A549 (cell line): ENCODE measurements at regions not wholly inside any gene's neighbourhood (a gene's known extent, or its start where the extent isn't known, plus 50 kb on each side); places are given as distances from the start of the nearest gene placed in this dataset.
"Not testable (repeated sequence)": the region's sequence is repeated elsewhere in the genome, so short reads cannot be mapped to it uniquely, and the experiment has no call there.

Source experiments
- ATAC-seq, 2 experiments: fragments of 200-7000 bp in 1 of 2; fragments of >200 bp in 1 of 2; cut with Nextera tagmentation in 1 of 2; cut with Tn5 transposase in 1 of 2; 3 replicates each; pipeline versions ENCODE4 v1.8.0 to v1.9.1; 2018 to 2020; ENCODE audit warnings: mild to moderate bottlenecking in 1 of 2, moderate library complexity in 1 of 2
- CTCF ChIA-PET: fragments of 300-600 bp; sonication (Branson Sonifier 250); formaldehyde crosslinking; extraction: SDS; loops from one replicate; lab custom pipeline; 2021; ENCODE audit warnings: antibody characterized with exemption, inconsistent platforms; lab: Yijun Ruan, JAX
- POLR2A ChIA-PET: fragments of 350-600 bp; formaldehyde crosslinking; extraction: SDS; loops from one replicate; lab custom pipeline; 2021; ENCODE audit warnings: antibody characterized with exemption, inconsistent platforms; lab: Yijun Ruan, JAX
- DNase-seq, 2 experiments: peaks; one replicate each; pipeline versions ENCODE4 v3.0.0 to v3.0.0-alpha.2; 2011 to 2016; ENCODE audit warnings: low read depth in 1 of 2, low spot score in 1 of 2
- FAIRE-seq: peaks from 2 replicates; lab custom pipeline; 2011; peaks lifted over from hg19 to GRCh38; lab: Jason Lieb, UNC
- H3K27ac ChIP-seq, 2 experiments: fragments of >200 bp; sonication (Bioruptor Twin); formaldehyde crosslinking; 3 replicates each; pipeline ENCODE4 v1.5.1; 2016 to 2017
- H3K4me1 ChIP-seq: fragments of >200 bp; sonication (Bioruptor Twin); formaldehyde crosslinking; 3 replicates; pipeline ENCODE4 v1.6.1; 2016
- H3K4me2 ChIP-seq: fragments of >200 bp; sonication (Bioruptor Twin); formaldehyde crosslinking; 3 replicates; pipeline ENCODE4 v1.6.1; 2016
- H3K4me3 ChIP-seq: fragments of >200 bp; sonication (Bioruptor Twin); formaldehyde crosslinking; 3 replicates; pipeline ENCODE4 v1.5.1; 2016
- H3K9me3 ChIP-seq: fragments of >200 bp; sonication (Bioruptor Twin); formaldehyde crosslinking; 3 replicates; pipeline ENCODE4 v1.6.1; 2016
- CHD2 ChIP-seq: fragments of 150-350 bp; IDR thresholded peaks from 2 replicates; pipeline ENCODE4 v1.6.1; 2014; ENCODE audit warnings: low read length; ENCODE audit not compliant: partially characterized antibody
- EHMT2 ChIP-seq: fragments of 200-600 bp; sonication (generic); IDR thresholded peaks from 2 replicates; pipeline ENCODE4 v1.6.1; 2016; ENCODE audit warnings: antibody characterized with exemption, low read depth, mild to moderate bottlenecking, moderate library complexity
- ESRRA ChIP-seq: fragments of 150-350 bp; IDR thresholded peaks from 2 replicates; pipeline ENCODE4 v1.6.1; 2014; ENCODE audit warnings: mild to moderate bottlenecking, low read length, borderline replicate concordance
- HOXB13 ChIP-seq: fragments of 250-450 bp; sonication (Bioruptor Pico); IDR thresholded peaks from 2 replicates; pipeline ENCODE4 v1.5.0; 2020; ENCODE audit warnings: low read depth, mild to moderate bottlenecking, moderate library complexity
- HOXB5 ChIP-seq: fragments of 250-450 bp; sonication (Bioruptor Pico); IDR thresholded peaks from 2 replicates; pipeline ENCODE4 v1.5.0; 2020; ENCODE audit warnings: mild to moderate bottlenecking, moderate library complexity
- JUNB ChIP-seq: fragments of >200 bp; sonication (Bioruptor Twin); formaldehyde crosslinking; IDR thresholded peaks from 2 replicates; pipeline ENCODE4 v1.6.1; 2016
- KDM1A ChIP-seq: fragments of 200-600 bp; sonication (generic); IDR thresholded peaks from 2 replicates; pipeline ENCODE4 v1.6.1; 2016; ENCODE audit warnings: low read depth, mild to moderate bottlenecking
- NR3C1 ChIP-seq: fragments of >200 bp; sonication (Bioruptor Twin); formaldehyde crosslinking; IDR thresholded peaks from 3 replicates; pipeline ENCODE4 v1.6.1; 2017
- POLR2A ChIP-seq: IDR thresholded peaks from 2 replicates; pipeline ENCODE4 v1.6.1; 2012; ENCODE audit warnings: mild to moderate bottlenecking, low read length
- RAD21 ChIP-seq, 2 experiments: fragments of >200 bp in 1 of 2; sonication (Bioruptor Twin) in 1 of 2; formaldehyde crosslinking in 1 of 2; IDR thresholded peaks in 1 of 2; conservative IDR thresholded peaks in 1 of 2; 2 replicates in 1 of 2; 3 replicates in 1 of 2; pipeline ENCODE4 v1.6.1; 2012 to 2018; ENCODE audit warnings: inconsistent platforms in 1 of 2
- RCOR1 ChIP-seq: fragments of 150-350 bp; IDR thresholded peaks from 2 replicates; pipeline ENCODE4 v1.6.1; 2014; ENCODE audit warnings: antibody characterized with exemption, low read length, low read depth
- SMC3 ChIP-seq: fragments of >200 bp; sonication (Bioruptor Twin); formaldehyde crosslinking; IDR thresholded peaks from 3 replicates; pipeline ENCODE4 v1.6.1; 2018; ENCODE audit warnings: inconsistent platforms
- ZFP36 ChIP-seq: fragments of 450-650 bp; IDR thresholded peaks from 2 replicates; pipeline ENCODE4 v1.6.1; 2014; ENCODE audit warnings: borderline replicate concordance; ENCODE audit not compliant: partially characterized antibody
- ZNF302 ChIP-seq: fragments of 250-450 bp; sonication (Bioruptor Pico); IDR thresholded peaks from 2 replicates; pipeline ENCODE4 v1.9.0; 2021; ENCODE audit warnings: inconsistent platforms, mild to moderate bottlenecking, moderate library complexity
- WGBS: methylation state at CpG from one replicate; pipeline ENCODE4 v1.1.6; 2017; ENCODE audit errors: missing lambda C conversion rate; 5-methylcytosine and 5-hydroxymethylcytosine counted together
- TF ChIP-seq, protein P1 (sequence below): fragments of 250-450 bp; sonication (Bioruptor Pico); IDR thresholded peaks from 2 replicates; pipeline ENCODE4 v1.5.0; 2020; ENCODE audit warnings: low read depth, mild to moderate bottlenecking, moderate library complexity
- TF ChIP-seq, protein P2 (sequence below): fragments of >200 bp; sonication (Bioruptor Twin); formaldehyde crosslinking; IDR thresholded peaks from 3 replicates; pipeline ENCODE4 v1.5.1; 2016

DNA sequence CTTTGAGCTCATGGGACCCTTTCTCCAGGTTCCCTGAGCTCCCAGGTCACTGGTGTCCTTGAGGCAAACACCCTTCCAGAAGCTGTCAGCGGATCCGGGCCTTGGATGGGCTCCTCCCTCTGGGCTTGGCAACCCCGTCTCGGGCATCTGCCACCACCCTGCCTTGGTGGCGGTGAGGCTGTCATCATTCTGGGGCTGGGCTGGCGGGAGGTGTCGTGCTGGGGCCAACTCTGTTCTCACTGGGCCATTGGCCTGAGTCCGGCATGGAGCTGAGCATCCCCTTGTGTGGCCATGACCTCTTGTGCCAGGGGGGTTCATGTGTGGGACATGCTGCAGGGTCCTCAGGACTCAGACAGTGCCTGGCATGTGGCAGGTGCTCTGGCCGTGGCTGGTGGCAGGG lies 197.6 kb downstream of the LAT start:
- Histone ChIP-seq H3K27ac (no peak overlapping the region), H3K4me3 (no peak overlapping the region), H3K4me1 (no peaks in the 10 kb centered on the region), H3K4me2 (no peak overlapping the region), H3K9me3 (no peaks in the 10 kb centered on the region)
- POLR2A ChIA-PET, result no interaction called here
- WGBS, result 89% methylated on average over 5 of the region's 9 CpGs
- FAIRE-seq (no peak), DNase-seq (no peak), ATAC-seq (no peak)
- CTCF ChIA-PET, result no interaction called here
- TF ChIP-seq NR3C1 (no peak), RAD21 (conservative IDR thresholded peaks at IDR 0.05 in 1 of 2, IDR thresholded peaks at IDR 0.05 in 1 of 2) (no peak), POLR2A (no peak), SMC3 (no peak), EHMT2 (no peak), KDM1A (no peak), ZNF302 (CRISPR knock-in tag) (no peak), JUNB (no peak), CHD2 (no peak), ESRRA (no peak), HOXB13 (CRISPR knock-in tag) (no peak), HOXB5 (CRISPR knock-in tag) (no peak), RCOR1 (no peak), ZFP36 (no peak)
- TF ChIP-seq, protein P1, sequence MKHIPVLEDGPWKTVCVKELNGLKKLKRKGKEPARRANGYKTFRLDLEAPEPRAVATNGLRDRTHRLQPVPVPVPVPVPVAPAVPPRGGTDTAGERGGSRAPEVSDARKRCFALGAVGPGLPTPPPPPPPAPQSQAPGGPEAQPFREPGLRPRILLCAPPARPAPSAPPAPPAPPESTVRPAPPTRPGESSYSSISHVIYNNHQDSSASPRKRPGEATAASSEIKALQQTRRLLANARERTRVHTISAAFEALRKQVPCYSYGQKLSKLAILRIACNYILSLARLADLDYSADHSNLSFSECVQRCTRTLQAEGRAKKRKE (CRISPR knock-in tag), result no peak

DNA sequence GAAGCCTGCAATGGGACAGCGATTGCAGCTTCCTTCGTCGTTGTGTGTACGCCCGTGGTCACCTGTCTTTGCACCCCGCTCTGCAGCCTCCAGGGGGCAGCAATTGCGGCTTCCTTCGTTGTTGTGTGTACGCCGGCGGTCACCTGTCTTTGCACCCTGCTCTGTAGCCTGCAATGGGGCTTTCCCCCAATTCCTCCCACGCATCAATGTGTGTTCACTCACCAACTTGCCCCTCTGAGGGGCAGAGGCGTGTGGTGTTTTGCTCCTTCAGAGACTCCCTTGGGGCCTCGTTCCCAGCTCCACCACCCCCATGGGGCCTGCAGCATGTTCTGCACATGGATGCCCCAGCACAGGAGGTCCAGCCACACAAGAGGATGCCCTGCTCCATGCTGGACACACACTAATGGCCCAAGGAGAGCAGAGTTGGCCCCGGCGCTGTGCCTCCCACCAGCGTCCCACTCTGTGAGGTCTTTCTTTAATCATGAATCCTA lies 197.1 kb downstream of the LAT start:
- peak in 1 of 2 experiments; percentile 52; a peak in 3 of 6 replicates for ATAC-seq
- 73% methylated on average over 17 of the region's 17 CpGs for WGBS
- H3K4me2 ChIP-seq, H3K4me1 ChIP-seq, POLR2A ChIA-PET, FAIRE-seq, H3K9me3 ChIP-seq, H3K4me3 ChIP-seq, H3K27ac ChIP-seq: not testable (repeated sequence)
- CTCF ChIA-PET, result interaction anchor here (0.8 to 1.0 kb wide), 2 partner anchors 11 to 13 kb away, joined by 3 read pairs; no protein-coding TSS in a partner anchor
- DNase-seq, result peak; percentile 7 to 14
- TF ChIP-seq RAD21 (conservative IDR thresholded peaks at IDR 0.05 in 1 of 2, IDR thresholded peaks at IDR 0.05 in 1 of 2), result peak in 1 of 2 experiments; percentile 35; a peak in 2 of 5 replicates
- TF ChIP-seq, protein P2, sequence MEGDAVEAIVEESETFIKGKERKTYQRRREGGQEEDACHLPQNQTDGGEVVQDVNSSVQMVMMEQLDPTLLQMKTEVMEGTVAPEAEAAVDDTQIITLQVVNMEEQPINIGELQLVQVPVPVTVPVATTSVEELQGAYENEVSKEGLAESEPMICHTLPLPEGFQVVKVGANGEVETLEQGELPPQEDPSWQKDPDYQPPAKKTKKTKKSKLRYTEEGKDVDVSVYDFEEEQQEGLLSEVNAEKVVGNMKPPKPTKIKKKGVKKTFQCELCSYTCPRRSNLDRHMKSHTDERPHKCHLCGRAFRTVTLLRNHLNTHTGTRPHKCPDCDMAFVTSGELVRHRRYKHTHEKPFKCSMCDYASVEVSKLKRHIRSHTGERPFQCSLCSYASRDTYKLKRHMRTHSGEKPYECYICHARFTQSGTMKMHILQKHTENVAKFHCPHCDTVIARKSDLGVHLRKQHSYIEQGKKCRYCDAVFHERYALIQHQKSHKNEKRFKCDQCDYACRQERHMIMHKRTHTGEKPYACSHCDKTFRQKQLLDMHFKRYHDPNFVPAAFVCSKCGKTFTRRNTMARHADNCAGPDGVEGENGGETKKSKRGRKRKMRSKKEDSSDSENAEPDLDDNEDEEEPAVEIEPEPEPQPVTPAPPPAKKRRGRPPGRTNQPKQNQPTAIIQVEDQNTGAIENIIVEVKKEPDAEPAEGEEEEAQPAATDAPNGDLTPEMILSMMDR, result peak; percentile 13; the same call in 1 of the 3 replicates

DNA sequence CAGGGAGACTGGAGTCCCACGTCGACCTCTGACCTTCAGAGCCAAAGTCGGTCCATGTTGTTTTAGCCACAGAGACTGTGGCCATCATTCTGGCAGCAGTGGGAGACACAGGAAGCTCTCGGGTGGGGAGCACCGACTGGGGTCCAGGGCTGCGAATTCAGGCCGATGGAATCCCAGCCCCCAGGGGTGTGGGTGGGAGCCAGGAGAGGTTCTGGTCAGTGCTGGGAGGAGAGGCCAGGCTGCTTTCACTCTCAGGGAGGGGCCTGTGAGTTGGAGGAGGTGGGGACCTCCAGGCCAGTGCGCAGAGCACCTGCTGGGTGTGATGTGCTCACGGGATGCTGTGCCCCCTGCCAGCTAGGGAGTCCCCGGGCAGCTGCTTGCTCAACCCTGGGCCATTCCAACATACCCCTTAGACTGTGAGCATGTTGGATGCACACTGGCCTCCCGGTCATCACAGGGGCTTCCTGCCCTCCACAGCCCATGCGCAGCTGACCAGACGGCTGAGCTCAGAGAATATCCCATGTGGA lies 196.5 kb downstream of the LAT start:
- H3K4me3 ChIP-seq, DNase-seq, POLR2A ChIA-PET, H3K4me1 ChIP-seq, H3K27ac ChIP-seq, H3K9me3 ChIP-seq, FAIRE-seq, H3K4me2 ChIP-seq, ATAC-seq: not testable (repeated sequence)
- WGBS, result 79% methylated on average over 11 of the region's 13 CpGs
- CTCF ChIA-PET, result interaction anchor here (0.8 to 1.0 kb wide), 2 partner anchors 11 to 14 kb away, joined by 3 read pairs; no protein-coding TSS in a partner anchor

DNA sequence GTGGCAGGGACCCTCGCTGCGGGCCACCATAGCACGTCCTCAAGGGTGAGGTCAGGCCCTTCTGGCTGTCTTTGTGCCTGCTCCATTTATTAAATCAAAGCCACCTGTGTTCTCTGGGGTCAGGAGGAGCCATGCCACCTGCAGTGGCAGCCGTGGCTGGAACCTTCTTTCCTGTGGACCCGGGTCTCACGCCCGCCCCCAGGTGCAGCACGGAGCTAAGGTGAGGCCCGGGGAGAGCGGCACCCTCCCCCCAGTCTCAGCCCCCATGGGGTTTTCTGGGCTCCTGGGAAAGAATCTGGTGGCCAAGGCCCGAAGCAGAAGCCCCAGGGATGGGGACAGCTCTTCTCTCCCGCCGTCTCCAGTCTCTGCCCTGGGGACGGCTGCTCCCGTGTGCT lies 195.4 kb downstream of the LAT start:
- POLR2A ChIA-PET, H3K27ac ChIP-seq, H3K4me2 ChIP-seq, DNase-seq, H3K4me1 ChIP-seq, FAIRE-seq, H3K9me3 ChIP-seq, H3K4me3 ChIP-seq, ATAC-seq: not testable (repeated sequence)
- 72% methylated on average over 7 of the region's 15 CpGs for WGBS
- CTCF ChIA-PET, result interaction anchor here (0.6 to 1.2 kb wide), 3 partner anchors 13 to 136 kb away, joined by 3 read pairs; no protein-coding TSS in a partner anchor

DNA sequence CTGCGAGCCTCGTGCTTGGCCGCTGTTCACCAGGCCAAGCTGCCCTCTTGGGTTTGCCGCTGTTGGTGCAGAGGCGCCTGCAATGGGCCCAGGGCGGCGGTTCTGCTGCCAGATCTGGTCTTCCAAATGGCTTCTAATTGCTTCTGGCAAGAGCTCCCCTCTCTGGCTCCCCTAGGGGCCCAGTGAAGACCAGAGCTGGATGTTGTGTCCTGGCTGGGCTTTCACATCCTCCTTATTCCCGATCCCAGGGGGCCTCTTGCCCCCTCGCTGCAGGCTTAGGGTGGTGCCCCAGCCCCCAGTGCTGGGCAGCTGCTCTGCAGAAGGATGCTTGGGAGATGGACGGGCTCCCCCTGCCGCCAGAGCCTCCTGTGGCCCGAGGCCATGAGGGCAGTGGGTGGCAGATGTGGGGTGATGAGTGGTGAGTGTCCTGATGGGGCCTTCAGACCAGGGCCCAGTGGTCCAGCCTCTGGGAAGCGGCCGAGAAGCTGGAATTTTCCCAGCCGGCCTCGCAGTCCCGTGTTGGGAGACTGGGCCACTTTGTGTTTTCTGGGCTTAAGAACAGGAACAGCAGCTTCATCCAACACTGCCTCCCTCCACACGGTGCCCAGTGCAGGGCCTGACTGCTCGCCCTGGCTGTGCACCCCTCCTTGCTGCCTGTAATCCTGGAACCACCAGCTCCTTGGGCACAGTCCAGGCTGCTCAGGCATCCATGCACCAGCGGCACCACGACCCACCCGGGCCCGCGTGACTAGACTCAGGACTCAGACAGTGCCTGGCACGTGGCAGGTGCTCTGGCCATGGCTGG lies 194.8 kb downstream of the LAT start:
- CTCF ChIA-PET, result interaction anchor here (0.6 to 1.2 kb wide), 3 partner anchors 12 to 136 kb away, joined by 3 read pairs; no protein-coding TSS in a partner anchor
- FAIRE-seq, H3K4me1 ChIP-seq, DNase-seq, H3K9me3 ChIP-seq, H3K27ac ChIP-seq, H3K4me3 ChIP-seq, H3K4me2 ChIP-seq, POLR2A ChIA-PET: not testable (repeated sequence)
- ATAC-seq, result peak; percentile 57 to 59; a peak in 4 of 6 replicates
- 80% methylated on average over 11 of the region's 25 CpGs for WGBS

DNA sequence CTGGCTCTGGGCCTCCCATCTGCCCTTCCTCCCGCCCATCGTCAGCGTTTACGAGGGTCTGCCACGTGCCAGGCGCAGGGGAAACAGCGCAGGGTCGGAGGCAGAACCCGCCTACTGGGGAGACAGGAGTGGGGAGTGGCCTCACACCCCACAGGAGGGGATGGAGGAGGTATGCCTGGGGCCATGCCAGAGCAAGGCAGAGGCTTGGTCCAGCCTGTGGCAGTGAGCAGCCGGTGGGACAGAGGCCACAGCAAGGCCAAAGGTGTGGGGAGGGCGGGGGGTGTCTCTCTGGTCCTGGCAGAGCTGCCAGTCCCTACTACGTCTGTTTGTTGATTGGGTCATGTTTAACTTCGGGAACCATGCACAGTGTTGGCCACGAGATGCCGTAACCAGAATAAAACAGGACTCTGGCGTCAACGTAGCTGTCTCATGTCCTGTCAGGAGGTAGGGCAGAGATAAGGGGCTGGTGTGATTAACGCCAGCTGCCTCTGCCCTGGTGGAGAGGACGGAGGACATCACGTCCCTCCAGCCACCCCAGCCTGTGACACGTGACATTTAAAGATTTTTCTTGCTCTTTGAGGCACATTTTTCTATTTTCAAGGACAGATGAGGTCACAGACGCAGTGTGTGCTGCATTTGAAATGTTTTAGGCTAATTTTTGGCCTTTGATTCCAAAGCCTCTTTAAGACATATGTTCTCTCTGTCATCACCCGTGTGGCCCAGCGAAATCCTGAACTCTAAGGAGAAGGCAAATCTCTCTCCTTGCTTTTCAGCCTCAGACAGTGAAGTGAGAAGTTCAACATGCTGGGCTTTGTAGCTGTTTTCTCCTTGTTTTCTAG lies 193.3 kb downstream of the LAT start:
- DNase-seq, H3K4me1 ChIP-seq, H3K4me3 ChIP-seq, H3K27ac ChIP-seq, CTCF ChIA-PET, H3K9me3 ChIP-seq, H3K4me2 ChIP-seq, FAIRE-seq, POLR2A ChIA-PET: not testable (repeated sequence)
- peak in 1 of 2 experiments; percentile 23; a peak in 1 of 6 replicates for ATAC-seq
- 83% methylated on average over 12 of the region's 24 CpGs for WGBS
